HPDE6-E6E7 (cell line): ENCODE measurements at regions not wholly inside any gene's neighbourhood (a gene's known extent, or its start where the extent isn't known, plus 50 kb on each side); places are given as distances from the start of the nearest gene placed in this dataset.

Experiments
- DNase-seq: peaks from one replicate; pipeline ENCODE4 v3.0.0; 2011; ENCODE audit warnings: missing footprints; ENCODE audit errors: extremely low spot score

DNA sequence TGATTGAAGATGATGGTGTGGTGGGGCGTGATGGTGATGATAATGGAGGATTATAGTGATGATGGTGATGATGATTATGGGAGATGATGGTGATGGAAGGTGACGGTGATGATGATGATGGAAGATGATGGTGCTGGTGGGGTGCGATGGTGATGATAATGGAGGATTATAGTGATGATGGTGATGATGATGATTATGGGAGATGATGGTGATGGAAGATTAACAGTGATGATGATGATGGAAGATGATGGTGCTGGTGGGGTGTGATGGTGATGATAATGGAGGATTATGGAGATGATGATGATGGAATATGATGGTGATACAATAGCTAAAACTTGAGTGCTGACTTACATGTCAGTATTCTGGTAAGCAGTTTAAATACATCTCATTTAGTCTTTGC is 391.0 kb upstream of the EEF2KMT start:
- no peak for DNase-seq

DNA sequence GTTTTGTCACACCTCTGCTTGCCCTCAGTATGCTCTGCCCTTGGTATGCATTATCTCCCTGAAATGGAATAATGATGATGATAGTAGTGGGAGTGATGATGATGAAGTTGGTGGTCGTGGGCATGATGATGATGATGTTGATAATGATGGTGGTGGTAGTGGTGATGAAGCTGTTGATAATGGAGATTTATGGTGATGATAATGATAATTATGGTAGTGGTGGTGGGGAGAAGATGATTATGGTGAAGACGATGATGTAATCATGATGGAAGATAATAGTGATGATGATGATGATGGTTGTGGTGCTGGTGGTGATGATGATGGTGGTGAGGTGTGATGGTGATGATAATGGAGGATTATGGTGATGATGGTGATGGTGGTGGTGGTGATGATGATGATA is 390.1 kb upstream of the EEF2KMT start:
- no peak for DNase-seq

DNA sequence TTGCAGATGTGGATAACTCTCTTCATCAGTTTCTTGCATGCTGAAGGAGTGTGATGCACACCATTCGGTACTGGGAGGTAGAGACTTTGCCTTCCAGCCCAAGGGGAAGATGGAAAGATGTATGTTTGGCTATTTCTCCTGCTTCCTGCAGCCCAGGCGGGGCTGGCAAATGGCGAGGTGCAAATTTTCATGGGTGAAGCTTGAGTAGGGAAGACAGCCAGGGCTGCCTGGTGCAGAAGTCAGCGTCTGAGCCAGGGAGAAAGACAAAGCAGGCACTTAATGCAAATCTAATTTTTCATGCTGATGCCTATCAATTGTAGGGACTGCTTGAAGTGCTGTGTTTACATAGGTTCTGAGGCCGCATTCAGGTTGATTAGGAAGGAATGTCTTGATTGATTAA is 384.7 kb upstream of the EEF2KMT start:
- DNase-seq = no peak

DNA sequence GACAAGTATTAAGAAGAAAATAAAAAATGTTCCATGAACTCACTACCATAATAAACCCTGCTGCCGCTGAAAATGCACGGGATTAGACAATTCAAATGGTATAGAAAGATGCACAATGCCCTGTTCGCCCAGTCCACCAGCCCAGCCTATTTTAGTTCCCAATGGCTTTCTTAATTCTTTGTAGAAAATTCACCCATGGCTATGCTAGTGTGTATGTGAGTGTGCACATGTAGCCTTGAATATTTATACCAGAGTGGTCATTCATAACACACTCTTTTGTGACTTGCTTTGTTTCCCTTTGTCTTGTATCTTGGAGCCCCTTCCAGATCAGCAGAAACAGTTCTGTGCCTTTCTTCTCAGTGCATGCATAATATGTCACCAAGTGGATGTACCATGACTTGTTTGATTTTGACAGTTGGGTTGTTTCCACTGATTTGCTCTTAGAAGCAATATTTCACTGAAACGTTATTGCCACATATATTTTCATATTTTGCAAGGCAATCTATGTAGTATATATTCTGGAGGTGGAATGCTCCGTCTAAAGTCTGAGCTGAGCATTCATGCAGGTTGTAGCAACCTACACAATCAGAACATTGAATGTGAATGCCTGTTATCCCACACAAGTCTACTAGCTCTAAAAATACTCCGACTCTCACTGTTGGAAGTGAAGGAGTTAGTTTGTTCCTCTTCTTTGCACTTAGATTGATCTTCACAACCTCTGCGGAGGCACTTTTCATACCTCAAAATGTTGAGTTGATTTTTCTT is 383.0 kb upstream of the EEF2KMT start:
- DNase-seq = no peak

DNA sequence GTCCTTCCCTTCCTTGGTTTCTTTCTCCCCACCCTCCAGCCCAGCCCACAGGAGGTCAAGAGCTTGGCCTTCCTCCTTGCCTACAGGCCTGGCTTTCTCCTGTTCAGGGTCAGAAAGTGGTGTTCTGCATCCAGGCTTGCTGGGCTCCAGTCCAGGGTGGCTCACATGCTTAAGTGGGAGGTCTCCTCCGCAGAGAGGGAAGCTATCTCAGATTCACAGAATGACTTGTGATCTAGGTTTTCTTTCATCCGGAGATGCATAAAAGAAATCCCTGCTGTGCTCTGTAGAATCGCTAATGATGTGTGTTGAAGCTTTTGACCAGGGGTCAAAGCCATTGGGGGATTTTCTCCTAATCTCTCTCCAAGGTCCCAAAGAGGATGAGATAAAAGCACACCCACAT is 382.3 kb upstream of the EEF2KMT start:
- no peak for DNase-seq

DNA sequence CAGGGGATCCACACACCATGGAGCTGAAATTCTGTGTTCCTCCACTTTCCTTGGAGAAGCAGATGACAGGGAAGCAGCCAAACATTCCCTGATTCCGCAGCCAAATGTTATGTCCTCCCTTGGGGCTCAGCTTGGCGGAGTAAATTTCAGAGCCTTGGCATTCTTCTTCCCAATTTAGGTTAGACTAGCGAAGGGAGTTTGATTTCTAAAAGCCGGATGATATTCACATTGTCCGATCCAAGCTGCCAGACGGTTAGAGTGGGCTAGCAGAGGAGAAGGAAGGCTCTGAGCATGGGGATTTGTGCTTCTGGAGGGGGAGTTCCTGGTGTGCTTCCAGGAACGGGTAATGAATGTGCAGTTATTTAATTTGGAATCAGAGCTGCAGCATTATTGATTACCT is 380.4 kb upstream of the EEF2KMT start:
- DNase-seq = no peak

DNA sequence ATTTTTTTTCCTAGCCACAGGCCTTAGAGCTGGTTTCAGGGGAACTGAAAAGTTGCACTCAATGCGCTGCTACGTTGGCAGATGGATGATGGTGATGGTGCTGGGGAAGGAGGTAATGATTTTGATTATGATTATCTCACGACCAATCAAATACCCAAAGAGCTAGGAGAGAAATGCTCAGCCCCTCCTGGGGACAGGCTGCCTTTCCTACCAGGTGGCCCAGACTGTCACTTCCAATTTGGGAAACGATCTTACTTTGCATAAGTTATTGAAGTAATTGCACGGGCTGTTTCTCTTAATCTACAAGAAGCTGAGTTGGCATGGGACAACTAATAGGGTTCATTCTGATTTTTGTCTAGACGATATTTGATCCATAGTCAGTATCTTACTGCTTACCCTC is 379.7 kb upstream of the EEF2KMT start:
- DNase-seq = no peak

DNA sequence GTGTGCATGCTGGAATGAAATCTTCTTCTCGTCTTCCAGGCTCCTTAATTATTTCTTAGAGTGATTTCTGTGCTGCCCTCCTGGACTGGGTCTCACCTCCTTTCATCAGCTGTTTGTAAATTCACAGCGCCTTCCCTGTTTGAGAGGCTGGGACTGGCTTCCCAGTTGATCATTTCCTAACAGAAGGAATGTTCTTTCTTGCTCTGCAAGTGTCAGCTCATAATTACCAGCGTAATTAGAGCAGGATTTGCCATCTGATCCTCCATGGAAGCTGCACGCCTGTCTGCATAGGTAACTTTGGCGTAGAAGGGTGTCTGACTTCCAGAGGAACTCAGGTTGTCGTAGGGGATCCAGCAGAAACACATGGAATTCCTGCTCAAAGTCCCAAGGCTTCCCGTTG is 375.0 kb upstream of the EEF2KMT start:
- no peak for DNase-seq

DNA sequence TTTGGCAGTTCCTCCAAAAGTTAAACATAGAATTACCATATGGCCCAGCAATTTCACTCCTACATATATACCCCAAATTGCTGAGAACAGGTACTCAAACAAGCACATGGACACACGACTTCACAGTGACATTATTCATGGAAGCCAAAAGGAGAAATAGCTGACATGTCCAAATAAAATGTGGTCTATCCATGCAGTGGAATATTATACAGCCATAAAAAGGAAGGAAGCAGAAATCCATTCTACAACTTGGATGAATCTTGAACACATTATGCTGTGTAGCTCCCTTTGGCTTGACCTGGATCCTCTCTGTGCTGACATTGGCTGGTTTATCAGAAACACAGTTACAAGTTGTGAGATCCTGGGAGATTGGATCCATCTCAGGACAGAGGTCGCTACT is 370.9 kb upstream of the EEF2KMT start:
- DNase-seq = no peak

DNA sequence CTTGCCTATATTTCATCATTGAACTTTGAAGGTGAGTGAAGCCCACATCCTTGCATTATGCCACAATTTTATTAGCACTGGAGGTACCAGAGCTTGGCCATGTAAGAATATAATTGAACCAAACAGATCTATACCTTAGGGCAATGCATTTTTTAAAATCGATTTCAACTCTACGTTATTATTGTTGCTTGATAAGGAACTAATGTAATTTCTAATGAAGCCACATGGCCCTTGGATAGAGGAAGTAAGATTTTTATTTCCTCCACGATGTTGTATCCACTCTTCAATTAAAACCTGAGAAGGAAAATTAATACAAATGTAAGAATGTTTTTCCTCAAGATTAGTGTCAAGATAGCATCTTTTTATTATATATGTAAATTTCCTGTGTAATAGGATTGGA is 370.0 kb upstream of the EEF2KMT start:
- no peak for DNase-seq

DNA sequence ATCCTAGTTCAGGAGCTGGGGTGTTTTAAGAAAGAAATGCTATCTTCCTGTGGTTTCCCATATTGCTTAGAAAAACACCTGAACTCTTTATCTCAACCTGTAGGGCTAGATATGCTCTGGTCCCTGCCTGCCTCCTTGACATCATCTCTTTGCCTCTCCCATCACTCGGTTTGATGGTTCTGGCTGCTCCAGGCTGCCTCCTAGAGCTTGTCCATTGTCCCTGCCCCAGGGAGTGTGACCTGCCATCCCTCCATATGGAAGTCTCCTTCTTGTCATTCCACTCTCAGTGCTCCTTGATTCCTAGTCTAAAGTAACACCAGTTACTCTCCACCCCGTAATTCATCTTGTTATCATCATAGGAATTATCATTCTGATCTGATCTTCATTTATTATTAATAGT is 369.0 kb upstream of the EEF2KMT start:
- no peak for DNase-seq

DNA sequence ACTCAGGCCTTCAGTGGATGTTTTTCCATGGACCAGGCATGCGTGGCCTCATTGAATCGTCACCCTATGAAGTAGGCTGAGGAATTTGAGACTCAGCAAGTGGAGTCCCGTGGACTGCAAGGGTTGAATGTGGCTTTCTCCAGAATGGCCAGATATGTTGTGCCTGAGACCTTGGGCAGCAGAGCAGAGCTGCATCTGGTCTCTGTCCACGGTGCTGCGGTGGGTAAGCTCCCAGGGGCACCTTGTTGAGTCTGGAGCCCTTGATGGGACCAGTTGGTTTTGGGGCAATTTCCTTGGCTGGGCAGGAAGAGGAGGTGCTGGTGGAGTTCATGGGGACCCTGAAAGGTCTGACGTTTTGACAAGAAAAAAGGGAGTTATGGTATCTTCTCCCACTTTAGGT is 368.1 kb upstream of the EEF2KMT start:
- no peak for DNase-seq

DNA sequence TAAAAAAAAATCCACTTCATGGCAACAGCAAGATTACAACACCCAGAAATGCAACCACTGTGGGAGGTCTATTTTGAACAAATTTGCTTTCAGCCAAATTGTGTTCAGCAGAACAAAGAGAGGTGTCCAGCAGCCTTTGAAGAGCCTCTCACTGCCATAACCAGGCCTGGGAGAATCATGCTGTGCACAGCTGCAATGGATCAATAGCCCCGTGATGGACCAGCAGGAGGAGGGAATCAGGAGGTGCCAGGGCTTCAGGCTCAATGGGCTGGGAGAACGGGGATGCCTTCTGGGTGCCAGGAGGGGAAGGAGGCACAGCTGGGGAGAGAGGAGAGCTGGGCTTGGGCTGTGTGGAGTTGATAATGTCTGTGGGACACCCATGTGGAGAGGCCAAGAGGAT is 366.2 kb upstream of the EEF2KMT start:
- no peak for DNase-seq

DNA sequence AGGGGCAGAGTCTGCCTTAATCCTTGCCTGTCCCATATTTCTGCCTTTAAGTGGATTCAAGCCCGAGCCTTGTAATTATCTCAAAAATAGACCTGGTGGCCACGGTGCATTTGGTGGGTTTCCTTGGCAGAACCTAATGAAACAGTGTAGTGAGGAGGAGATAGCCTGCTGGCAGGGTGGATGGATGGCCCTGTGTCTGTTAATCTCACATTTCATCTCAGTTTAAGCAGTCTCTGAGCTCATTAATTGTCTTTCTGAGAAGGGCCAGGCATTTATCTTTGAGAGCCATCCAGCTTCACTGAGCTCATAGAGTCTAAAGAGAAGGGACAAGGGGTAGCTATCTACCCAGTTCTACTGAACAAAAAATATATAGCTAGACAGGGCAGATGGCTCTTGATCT is 364.0 kb upstream of the EEF2KMT start:
- no peak for DNase-seq

DNA sequence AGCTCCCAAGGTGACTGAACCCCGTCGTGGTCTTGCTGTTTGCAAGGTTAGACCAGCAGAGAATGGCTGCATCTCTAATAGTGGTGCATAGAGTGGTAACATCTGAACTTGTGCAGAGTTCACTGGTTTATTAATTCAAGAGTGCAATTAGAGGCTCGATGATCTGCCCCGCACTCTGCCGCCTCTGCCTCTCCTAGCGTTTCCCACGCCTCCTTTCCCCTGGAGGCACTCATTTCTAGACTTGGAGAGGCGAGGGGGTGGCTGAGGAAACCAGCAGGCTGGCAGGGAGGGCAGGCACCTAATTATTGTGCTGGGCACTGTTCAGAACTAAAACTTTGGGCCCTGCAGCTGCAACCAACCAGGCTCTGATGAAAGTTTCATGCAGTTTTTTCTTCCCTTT is 363.5 kb upstream of the EEF2KMT start:
- DNase-seq = no peak

DNA sequence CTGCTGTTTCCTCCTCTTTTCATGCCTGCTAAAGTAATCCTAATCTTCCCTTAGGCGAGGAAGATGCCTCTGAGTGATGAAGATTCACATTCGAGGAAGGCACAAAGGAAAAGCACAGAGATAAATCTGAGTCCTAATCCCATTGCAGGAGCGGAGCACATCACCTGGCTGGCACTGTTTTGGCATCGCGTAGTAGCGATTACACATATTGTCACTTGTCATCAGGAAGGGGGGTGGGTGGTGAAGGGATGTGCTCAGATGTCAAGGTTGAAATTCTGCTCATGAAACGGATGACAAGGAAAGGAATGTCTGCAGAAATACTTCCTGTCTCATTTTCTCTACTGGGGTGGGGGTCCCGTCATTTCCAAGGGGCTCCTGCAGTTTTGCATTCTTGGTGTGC is 363.1 kb upstream of the EEF2KMT start:
- DNase-seq = no peak

DNA sequence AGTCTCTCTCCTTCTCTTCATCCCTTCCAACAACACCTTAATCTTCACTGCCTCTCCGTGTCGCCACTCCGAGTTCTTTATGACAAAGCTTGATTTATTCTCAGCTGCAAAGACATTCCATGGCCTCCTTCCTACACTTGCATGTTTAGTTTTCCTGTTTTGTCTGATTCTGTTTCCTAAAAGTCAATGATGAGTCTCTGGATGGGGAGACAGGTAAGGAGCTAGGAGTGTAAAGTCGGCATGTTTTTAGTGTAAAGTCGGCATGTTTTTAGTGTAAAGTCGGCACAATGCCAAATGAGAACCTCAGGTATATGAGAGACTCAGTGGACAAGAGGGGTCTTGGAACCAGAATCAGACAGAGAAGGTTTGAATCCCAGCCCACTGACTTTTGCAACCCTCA is 362.3 kb upstream of the EEF2KMT start:
- no peak for DNase-seq

DNA sequence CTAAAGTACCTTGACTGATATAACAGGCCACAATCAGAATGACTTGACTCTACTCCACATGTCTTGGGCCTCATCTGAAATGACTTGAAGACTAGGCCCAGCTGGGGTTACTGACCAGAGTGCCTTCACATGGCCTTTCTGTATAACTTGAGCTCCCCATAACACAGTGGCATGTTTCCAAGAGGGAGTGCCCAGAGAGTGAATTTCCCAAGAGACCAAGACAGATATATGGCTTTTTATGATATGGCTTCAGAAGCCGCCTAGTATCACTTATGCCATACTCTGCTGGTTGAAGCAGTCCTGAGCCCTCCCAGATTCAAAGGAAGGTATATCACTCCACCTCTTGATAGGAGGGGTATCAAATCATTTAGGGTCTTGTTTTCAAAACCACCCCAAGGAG is 357.5 kb upstream of the EEF2KMT start:
- no peak for DNase-seq

DNA sequence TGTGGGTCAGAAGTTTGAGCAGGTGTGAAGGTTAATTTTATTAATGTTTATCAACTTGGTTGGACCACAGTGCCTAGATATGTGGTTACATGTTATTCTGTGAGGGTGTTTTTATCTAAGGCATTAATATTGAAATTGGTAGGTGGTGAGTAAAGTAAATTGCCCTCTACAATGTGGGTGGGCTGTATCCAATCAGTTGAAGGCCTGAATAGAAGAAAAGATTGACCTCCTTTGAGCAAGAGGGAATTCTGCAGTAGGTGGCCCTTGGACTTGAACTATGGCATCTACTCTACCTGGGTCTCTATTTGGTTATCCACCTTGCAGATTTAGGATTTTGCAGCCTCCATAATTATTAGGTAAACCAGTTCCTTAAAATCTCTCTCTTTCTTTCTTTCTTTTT is 356.8 kb upstream of the EEF2KMT start:
- no peak for DNase-seq

DNA sequence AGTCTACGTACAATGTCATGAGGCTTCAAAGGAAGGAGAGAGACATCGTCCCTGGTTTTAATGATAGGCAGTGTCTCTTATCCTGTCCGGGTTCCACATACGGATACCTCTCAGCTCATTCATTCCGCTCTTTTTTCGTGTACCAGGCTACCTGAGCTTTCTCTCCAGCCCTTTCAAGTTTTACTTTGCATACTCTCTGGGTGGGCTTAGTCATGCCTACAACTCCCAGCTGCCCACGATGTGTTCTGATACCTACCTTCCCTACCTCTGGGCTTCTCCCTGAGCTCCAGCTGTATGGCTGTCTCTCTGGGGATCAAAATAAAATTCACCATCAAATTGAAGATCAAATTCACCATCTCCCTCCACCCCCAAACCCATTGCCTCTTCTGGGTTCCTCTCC is 354.0 kb upstream of the EEF2KMT start:
- DNase-seq = no peak

DNA sequence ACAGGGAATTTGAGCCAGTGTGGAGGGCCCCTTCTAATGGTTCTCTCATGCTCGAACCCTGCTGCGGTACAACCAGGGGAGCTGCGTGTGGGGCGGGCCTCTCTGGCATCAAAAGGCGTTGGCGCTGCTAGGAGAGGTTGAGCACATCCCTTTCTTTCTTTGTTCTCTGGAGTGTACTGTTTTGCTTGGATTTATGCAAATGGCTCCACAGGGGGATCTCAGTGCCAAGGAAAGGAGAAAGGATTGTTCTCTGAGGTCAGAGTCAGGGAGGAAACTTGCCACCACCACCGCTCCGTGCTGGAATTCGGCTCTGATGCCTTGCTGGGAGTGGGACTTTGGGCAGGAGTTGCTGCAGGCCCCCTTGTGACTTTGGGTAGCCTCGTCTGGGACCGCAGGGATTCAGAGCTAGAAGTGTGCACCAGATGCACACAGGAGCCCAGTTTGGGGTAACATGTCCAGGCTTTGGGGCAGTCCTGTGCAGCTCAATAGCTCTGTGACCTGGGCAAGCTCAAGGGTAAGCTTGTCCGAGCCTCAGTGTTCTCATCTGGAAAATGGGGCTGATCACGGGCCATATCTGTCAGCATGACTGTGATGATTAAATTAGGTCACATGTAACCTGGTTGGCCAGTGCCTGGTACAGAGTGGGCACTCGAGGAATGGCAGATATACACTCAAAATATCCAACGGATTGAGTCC is 353.0 kb upstream of the EEF2KMT start:
- no peak for DNase-seq

DNA sequence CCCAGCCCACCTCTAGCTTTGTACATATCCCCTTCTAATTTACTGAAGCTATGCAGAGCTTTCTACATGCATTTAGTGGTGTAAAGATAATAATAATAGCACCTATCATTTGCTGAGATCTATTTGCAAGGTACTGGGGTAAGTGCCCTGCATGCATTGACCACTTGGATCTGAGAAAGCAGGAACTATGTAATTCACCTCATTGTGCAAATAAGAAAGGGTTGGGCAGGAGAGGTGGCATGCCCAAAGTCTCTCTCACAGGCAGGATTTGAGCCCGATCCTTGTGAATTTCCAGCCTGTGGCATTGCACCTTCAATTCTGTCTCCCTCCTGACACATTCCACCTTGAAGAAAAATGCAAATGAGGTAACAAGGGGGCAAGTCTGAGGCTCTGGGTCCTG is 352.3 kb upstream of the EEF2KMT start:
- DNase-seq = no peak

DNA sequence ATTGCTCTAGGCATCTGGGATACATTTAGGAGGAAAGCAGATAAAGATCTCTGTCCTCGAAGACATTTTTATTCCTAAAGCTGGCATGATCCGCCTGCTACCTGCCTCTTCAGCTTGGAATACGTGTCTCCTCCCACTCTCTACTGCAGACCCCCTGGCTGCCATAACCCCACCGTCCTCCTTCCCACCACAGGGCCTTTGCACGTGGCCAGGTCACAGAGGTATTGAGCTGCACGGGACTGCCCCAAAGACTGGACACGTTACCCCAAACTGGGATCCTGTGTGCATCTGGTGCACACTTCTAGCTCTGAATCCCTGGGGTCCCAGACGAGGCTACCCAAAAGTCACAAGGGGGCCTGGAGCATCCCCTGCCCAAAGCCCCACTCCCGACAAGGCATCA is 351.2 kb upstream of the EEF2KMT start:
- no peak for DNase-seq

DNA sequence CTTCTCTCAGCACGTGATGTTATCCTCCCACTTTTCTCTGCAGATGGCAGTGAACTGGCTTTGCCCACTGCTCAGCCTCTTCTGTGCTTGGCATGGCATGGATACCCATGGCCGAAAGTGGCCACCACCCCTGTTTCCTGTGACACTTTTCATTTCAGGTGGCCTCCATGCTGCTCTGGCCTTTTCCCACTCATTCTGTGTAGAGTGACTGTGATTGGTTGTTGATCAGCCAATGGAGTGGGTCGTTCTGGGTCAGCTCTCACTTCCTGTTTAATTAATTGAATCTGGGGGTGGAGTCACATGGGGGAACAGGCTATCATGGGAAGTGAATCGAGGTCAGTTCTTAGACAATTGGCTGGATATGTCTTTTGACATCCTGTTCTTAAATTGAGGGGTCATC is 350.1 kb upstream of the EEF2KMT start:
- DNase-seq = no peak
